ENCODE measurements at regions not wholly inside any gene's neighbourhood (a gene's known extent, or its start where the extent isn't known, plus 50 kb on each side); places are given as distances from the start of the nearest gene placed in this dataset.

DNA sequence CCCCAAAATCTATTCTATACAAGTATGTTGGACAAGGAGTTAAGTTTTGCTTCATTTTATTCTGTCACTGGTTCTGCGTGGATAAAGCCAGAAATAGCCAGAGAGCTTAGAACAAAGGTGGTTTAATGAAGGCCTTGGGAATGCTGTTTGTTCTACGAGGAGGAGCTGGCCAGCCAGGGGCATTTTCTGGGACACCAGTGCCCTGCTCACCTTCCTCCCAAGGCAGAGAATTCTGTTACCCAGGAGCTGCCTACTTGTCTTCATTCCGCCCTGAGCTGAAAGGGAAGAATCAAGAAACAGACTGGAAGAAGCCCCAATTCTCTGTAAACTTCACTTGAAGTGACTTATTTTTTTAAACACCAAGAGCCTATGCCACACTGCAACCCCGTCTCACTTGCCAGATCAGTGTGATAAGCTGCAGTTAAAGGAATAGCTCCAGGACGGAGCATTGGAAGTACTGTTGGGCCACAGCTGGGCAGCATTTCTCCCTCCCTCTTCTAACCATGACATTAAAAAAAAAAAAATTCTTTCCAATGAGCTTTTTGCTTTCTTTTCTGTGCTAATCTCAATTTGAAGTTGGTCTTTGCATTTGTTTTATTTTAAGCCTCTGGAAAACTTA is 149.8 kb upstream of the DYNLRB2 start:
- Histone ChIP-seq H3K4me3 (no peak overlapping the region), H3K36me3 (no peaks in the 10 kb centered on the region), H3K4me1 (no peaks in the 10 kb centered on the region), H3K27ac (no peak overlapping the region), H3K9me3 (no peaks in the 10 kb centered on the region), H3K27me3 (no peaks in the 10 kb centered on the region)
- 56 to 70% methylated on average over 5 of the region's 5 CpGs for WGBS, 2 donors
- DNase-seq, result no peak
- intact Hi-C loops (cut with DNase I), result no loop called here
- TF ChIP-seq EP300 (IDR thresholded peaks at IDR 0.05) (no peak), CTCF (IDR thresholded peaks at IDR 0.05) (no peak), POLR2A (IDR thresholded peaks at IDR 0.05) (no peak), POLR2AphosphoS5 (IDR thresholded peaks at IDR 0.05) (no peak)

GRCh38 chr16:80390046-80390445 is 150.7 kb upstream of the DYNLRB2 start:
- no peak for TF ChIP-seq EP300 (IDR thresholded peaks at IDR 0.05)
- no peak for TF ChIP-seq CTCF (IDR thresholded peaks at IDR 0.05)
- no peak for TF ChIP-seq POLR2A (IDR thresholded peaks at IDR 0.05)
- no peak for TF ChIP-seq POLR2AphosphoS5 (IDR thresholded peaks at IDR 0.05)
- 82 to 86% methylated on average over 4 of the region's 4 CpGs for WGBS, 2 donors
- H3K9me3 ChIP-seq, result no peaks in the 10 kb centered on the region
- no peak for DNase-seq
- H3K4me3 ChIP-seq, result no peak overlapping the region
- no peaks in the 10 kb centered on the region for H3K27me3 ChIP-seq
- intact Hi-C loops (cut with DNase I), result no loop called here
- H3K4me1 ChIP-seq, result no peaks in the 10 kb centered on the region
- no peak overlapping the region for H3K27ac ChIP-seq
- H3K36me3 ChIP-seq, result no peaks in the 10 kb centered on the region

GRCh38 chr16:80389338-80389737 is 151.5 kb upstream of the DYNLRB2 start:
- H3K4me1 ChIP-seq, result no peaks in the 10 kb centered on the region
- 71 to 74% methylated on average over 9 of the region's 9 CpGs for WGBS, 2 donors
- H3K9me3 ChIP-seq, result no peaks in the 10 kb centered on the region
- no peaks in the 10 kb centered on the region for H3K27me3 ChIP-seq
- DNase-seq, result no peak
- H3K4me3 ChIP-seq, result no peak overlapping the region
- H3K27ac ChIP-seq, result no peak overlapping the region
- no peaks in the 10 kb centered on the region for H3K36me3 ChIP-seq
- TF ChIP-seq POLR2AphosphoS5 (IDR thresholded peaks at IDR 0.05), result no peak
- no peak for TF ChIP-seq POLR2A (IDR thresholded peaks at IDR 0.05)
- intact Hi-C loops (cut with DNase I), result no loop called here

- Histone ChIP-seq H3K4me1 (no peaks in the 10 kb centered on the region), H3K9me3 (no peaks in the 10 kb centered on the region), H3K4me3 (no peak overlapping the region), H3K27ac (no peak overlapping the region), H3K27me3 (no peaks in the 10 kb centered on the region), H3K36me3 (no peaks in the 10 kb centered on the region)
- intact Hi-C loops (cut with DNase I), result no loop called here
- WGBS, 2 donors, result 73 to 88% methylated on average over 15 of the region's 15 CpGs
- no peak for DNase-seq
- no peak for TF ChIP-seq POLR2AphosphoS5 (IDR thresholded peaks at IDR 0.05)
- no peak for TF ChIP-seq EP300 (IDR thresholded peaks at IDR 0.05)
- TF ChIP-seq POLR2A (IDR thresholded peaks at IDR 0.05), result no peak
- TF ChIP-seq CTCF (IDR thresholded peaks at IDR 0.05), result no peak
Measured at GRCh38 chr16:80387318-80387921, 153.4 kb upstream of the DYNLRB2 start.

DNA sequence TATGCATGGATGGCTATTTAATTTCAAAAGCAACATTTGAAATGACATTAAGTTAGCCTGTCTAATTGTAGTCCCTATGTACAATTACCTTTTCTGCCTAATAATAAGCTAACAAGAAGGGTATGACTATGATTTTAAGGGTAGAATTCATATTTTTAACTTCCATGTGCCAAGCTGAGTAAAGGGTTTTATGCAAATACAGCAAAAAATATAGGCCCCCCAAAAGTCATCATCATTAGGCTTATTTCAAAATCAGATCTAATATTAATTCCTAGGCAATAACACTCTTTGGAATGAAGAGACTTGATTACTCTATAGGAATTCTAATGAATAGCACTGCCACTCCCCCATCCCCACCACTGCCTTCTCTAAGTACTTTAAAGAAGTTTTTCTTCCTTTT is 155.9 kb upstream of the DYNLRB2 start:
- Histone ChIP-seq H3K4me3 (no peak overlapping the region), H3K9me3 (no peaks in the 10 kb centered on the region), H3K27me3 (no peaks in the 10 kb centered on the region), H3K36me3 (no peaks in the 10 kb centered on the region), H3K27ac (no peak overlapping the region), H3K4me1 (no peaks in the 10 kb centered on the region)
- intact Hi-C loops (cut with DNase I), result no loop called here
- DNase-seq, result no peak
- TF ChIP-seq POLR2A (IDR thresholded peaks at IDR 0.05), result no peak
- TF ChIP-seq EP300 (IDR thresholded peaks at IDR 0.05), result no peak
- TF ChIP-seq CTCF (IDR thresholded peaks at IDR 0.05), result no peak
- TF ChIP-seq POLR2AphosphoS5 (IDR thresholded peaks at IDR 0.05), result no peak
